Trophoblast cell (in vitro differentiated cells and primary cell): ENCODE measurements at regions not wholly inside any gene's neighbourhood (a gene's known extent, or its start where the extent isn't known, plus 50 kb on each side); places are given as distances from the start of the nearest gene placed in this dataset.

Experiments
- DNase-seq, 2 donors: peaks; one replicate each; pipeline ENCODE4 v3.0.0-alpha.2; 2016
- H2AFZ ChIP-seq: 2 replicates; pipeline ENCODE4 v1.6.1; 2013; ENCODE audit warnings: low read length, moderate library complexity, mild to moderate bottlenecking; ENCODE audit not compliant: insufficient read depth, poor library complexity
- H2AK5ac ChIP-seq: 2 replicates; pipeline ENCODE4 v1.6.1; 2013; ENCODE audit warnings: mild to moderate bottlenecking, low read length
- H2BK120ac ChIP-seq: 2 replicates; pipeline ENCODE4 v1.6.1; 2013; ENCODE audit warnings: low read length, mild to moderate bottlenecking, moderate library complexity; ENCODE audit not compliant: insufficient read depth, poor library complexity
- H2BK12ac ChIP-seq: 2 replicates; pipeline ENCODE4 v1.6.1; 2013; ENCODE audit warnings: mild to moderate bottlenecking, low read length, moderate library complexity
- H2BK5ac ChIP-seq: 2 replicates; pipeline ENCODE4 v1.6.1; 2013; ENCODE audit warnings: low read length, low read depth, moderate library complexity, mild to moderate bottlenecking; ENCODE audit not compliant: poor library complexity
- H3K14ac ChIP-seq: 2 replicates; pipeline ENCODE4 v1.6.1; 2013; ENCODE audit warnings: mild to moderate bottlenecking, low read length
- H3K18ac ChIP-seq: 2 replicates; pipeline ENCODE4 v1.6.1; 2013; ENCODE audit warnings: mild to moderate bottlenecking, low read length
- H3K23ac ChIP-seq: 2 replicates; pipeline ENCODE4 v1.6.1; 2013; ENCODE audit warnings: low read length
- H3K27ac ChIP-seq: 2 replicates; pipeline ENCODE4 v1.5.1; 2013; ENCODE audit warnings: low read depth, mild to moderate bottlenecking, inconsistent platforms, low read length, moderate library complexity
- H3K27me3 ChIP-seq: 2 replicates; pipeline ENCODE4 v1.6.1; 2013; ENCODE audit warnings: inconsistent platforms, mild to moderate bottlenecking, low read length, moderate library complexity; ENCODE audit not compliant: insufficient read depth
- H3K36me3 ChIP-seq, 2 experiments: 1 replicate in 1 of 2; 2 replicates in 1 of 2; pipeline ENCODE4 v1.6.1; 2013; ENCODE audit warnings: low read length in 2 of 2, mild to moderate bottlenecking in 2 of 2, moderate library complexity in 1 of 2; ENCODE audit not compliant: insufficient read depth in 2 of 2, control insufficient read depth in 1 of 2
- H3K4ac ChIP-seq: 2 replicates; pipeline ENCODE4 v1.6.1; 2013; ENCODE audit warnings: low read depth, mild to moderate bottlenecking, low read length, moderate library complexity
- H3K4me1 ChIP-seq, 2 experiments: 1 replicate in 1 of 2; 2 replicates in 1 of 2; pipeline ENCODE4 v1.6.1; 2013; ENCODE audit warnings: low read length in 2 of 2, mild to moderate bottlenecking in 2 of 2, moderate library complexity in 1 of 2; ENCODE audit not compliant: insufficient read depth in 2 of 2, control insufficient read depth in 1 of 2
- H3K4me2 ChIP-seq: 2 replicates; pipeline ENCODE4 v1.6.1; 2013; ENCODE audit warnings: inconsistent platforms, mild to moderate bottlenecking, low read length, moderate library complexity
- H3K4me3 ChIP-seq: 2 replicates; pipeline ENCODE4 v1.5.1; 2013; ENCODE audit warnings: mild to moderate bottlenecking, low read depth, low read length, inconsistent platforms
- H3K79me1 ChIP-seq: one replicate; pipeline ENCODE4 v1.6.1; 2013; ENCODE audit warnings: low read length
- H3K79me2 ChIP-seq: 2 replicates; pipeline ENCODE4 v1.6.1; 2013; ENCODE audit warnings: low read length, mild to moderate bottlenecking; ENCODE audit not compliant: control insufficient read depth, insufficient read depth, poor library complexity
- H3K9ac ChIP-seq: 2 replicates; pipeline ENCODE4 v1.6.1; 2013; ENCODE audit warnings: mild to moderate bottlenecking, low read length
- H3K9me3 ChIP-seq: 2 replicates; pipeline ENCODE4 v1.6.1; 2013; ENCODE audit warnings: low read depth, mild to moderate bottlenecking, control low read depth, inconsistent platforms, low read length; ENCODE audit not compliant: insufficient read depth
- H4K12ac ChIP-seq: 2 replicates; pipeline ENCODE4 v1.6.1; 2013; ENCODE audit warnings: low read depth, mild to moderate bottlenecking, low read length, moderate library complexity
- H4K8ac ChIP-seq: 2 replicates; pipeline ENCODE4 v1.6.1; 2013; ENCODE audit warnings: low read depth, mild to moderate bottlenecking, low read length, moderate library complexity
- H4K91ac ChIP-seq: one replicate; pipeline ENCODE4 v1.6.1; 2013; ENCODE audit warnings: low read depth, mild to moderate bottlenecking, low read length, moderate library complexity
- whole genome bisulfite sequencing: extraction: QIAGEN DNeasy Blood & Tissue Kit; methylation state at CpG from one replicate; pipeline ENCODE4 v1.1.7; 2013; ENCODE audit warnings: missing lambda C conversion rate; ENCODE audit not compliant: insufficient read length, insufficient coverage; ENCODE audit errors: extremely low coverage; 5-methylcytosine and 5-hydroxymethylcytosine counted together

- H3K4me2 ChIP-seq, result no peak overlapping the region
- no CpG with 5 or more reads among the region's 8 CpGs for WGBS
- no peak overlapping the region for H2BK12ac ChIP-seq
- no peak overlapping the region for H4K91ac ChIP-seq
- no peak overlapping the region for H2BK120ac ChIP-seq
- no peak overlapping the region for H2AK5ac ChIP-seq
- H4K8ac ChIP-seq, result no peak overlapping the region
- H2BK5ac ChIP-seq, result no peak overlapping the region
- no peak overlapping the region for H3K27ac ChIP-seq
- H3K27me3 ChIP-seq, result no peaks in the 10 kb centered on the region
- H3K9me3 ChIP-seq, result peaks cover 2% of the 10 kb centered on the region
- no peak overlapping the region for H3K23ac ChIP-seq
- H3K36me3 ChIP-seq, result no peaks in the 10 kb centered on the region
- H3K4me1 ChIP-seq, result no peaks in the 10 kb centered on the region
- H3K79me2 ChIP-seq, result no peaks in the 10 kb centered on the region
- no peak overlapping the region for H3K9ac ChIP-seq
- H2AFZ ChIP-seq, result no peak overlapping the region
- no peak overlapping the region for H3K14ac ChIP-seq
- no peaks in the 10 kb centered on the region for H3K79me1 ChIP-seq
- H4K12ac ChIP-seq, result no peak overlapping the region
- H3K18ac ChIP-seq, result no peak overlapping the region
- H3K4ac ChIP-seq, result no peak overlapping the region
- no peak overlapping the region for H3K4me3 ChIP-seq
- DNase-seq, result no peak
Observed at GRCh38 chr11:24357620-24358410, 139.0 kb upstream of the LUZP2 start.

GRCh38 chr11:24372491-24372890 lies 124.4 kb upstream of the LUZP2 start:
- no peaks in the 10 kb centered on the region for H3K4me1 ChIP-seq
- H3K4me2 ChIP-seq, result no peak overlapping the region
- H3K4me3 ChIP-seq, result no peak overlapping the region
- H4K12ac ChIP-seq, result no peak overlapping the region
- no peak overlapping the region for H3K23ac ChIP-seq
- DNase-seq, result no peak
- no peak overlapping the region for H4K91ac ChIP-seq
- H3K14ac ChIP-seq, result no peak overlapping the region
- no peak overlapping the region for H2AK5ac ChIP-seq
- no peak overlapping the region for H4K8ac ChIP-seq
- H2BK5ac ChIP-seq, result no peak overlapping the region
- H2AFZ ChIP-seq, result no peak overlapping the region
- H2BK120ac ChIP-seq, result no peak overlapping the region
- H3K18ac ChIP-seq, result no peak overlapping the region
- H3K36me3 ChIP-seq, result no peaks in the 10 kb centered on the region
- H3K79me2 ChIP-seq, result no peaks in the 10 kb centered on the region
- H3K27ac ChIP-seq, result no peak overlapping the region
- no CpG with 5 or more reads among the region's 1 CpG for WGBS
- H3K79me1 ChIP-seq, result no peaks in the 10 kb centered on the region
- H2BK12ac ChIP-seq, result no peak overlapping the region
- H3K9ac ChIP-seq, result no peak overlapping the region
- no peak overlapping the region for H3K4ac ChIP-seq
- no peaks in the 10 kb centered on the region for H3K27me3 ChIP-seq
- H3K9me3 ChIP-seq, result no peaks in the 10 kb centered on the region

- Histone ChIP-seq H3K4me1 (no peaks in the 10 kb centered on the region), H3K27ac (no peak overlapping the region), H3K9me3 (no peaks in the 10 kb centered on the region), H2BK5ac (no peak overlapping the region), H2BK12ac (no peak overlapping the region), H3K27me3 (no peaks in the 10 kb centered on the region), H3K79me2 (no peaks in the 10 kb centered on the region), H3K4ac (no peak overlapping the region), H2AFZ (no peak overlapping the region), H2AK5ac (no peak overlapping the region), H3K23ac (no peak overlapping the region), H4K91ac (no peak overlapping the region), H3K14ac (no peak overlapping the region), H3K4me3 (no peak overlapping the region), H3K36me3 (no peaks in the 10 kb centered on the region), H3K18ac (no peak overlapping the region), H2BK120ac (no peak overlapping the region), H4K12ac (no peak overlapping the region), H4K8ac (no peak overlapping the region), H3K4me2 (no peak overlapping the region), H3K79me1 (no peaks in the 10 kb centered on the region), H3K9ac (no peak overlapping the region)
- DNase-seq, result no peak
- no CpG with 5 or more reads among the region's 1 CpG for WGBS
Observed at GRCh38 chr11:24373516-24373915, 123.3 kb upstream of the LUZP2 start.

DNA sequence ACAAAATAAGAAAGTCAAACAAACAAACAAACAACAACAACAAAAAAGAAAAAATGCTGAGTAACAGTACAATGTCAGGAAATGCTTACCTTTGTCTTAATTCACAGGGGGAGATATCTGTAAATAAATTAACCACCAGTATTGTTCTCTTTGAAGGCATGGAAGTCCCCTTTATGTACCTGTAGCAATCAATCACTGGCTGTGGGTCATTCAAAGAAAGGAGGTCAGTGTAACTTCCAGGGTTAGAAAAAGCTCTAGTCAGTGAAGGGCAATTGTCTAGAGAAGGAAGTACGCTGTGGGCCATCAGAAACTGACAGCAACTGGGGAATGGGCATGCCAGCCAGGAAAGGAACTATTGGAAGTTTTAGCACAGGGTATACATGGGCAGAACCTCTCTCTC lies 121.5 kb upstream of the LUZP2 start:
- H3K4me2 ChIP-seq, result no peak overlapping the region
- no peak overlapping the region for H3K9ac ChIP-seq
- H3K27me3 ChIP-seq, result no peaks in the 10 kb centered on the region
- no peak overlapping the region for H2AK5ac ChIP-seq
- no peak overlapping the region for H3K18ac ChIP-seq
- no peak overlapping the region for H2BK120ac ChIP-seq
- H3K79me2 ChIP-seq, result no peaks in the 10 kb centered on the region
- H3K4me1 ChIP-seq, result no peaks in the 10 kb centered on the region
- H4K12ac ChIP-seq, result no peak overlapping the region
- H3K23ac ChIP-seq, result no peak overlapping the region
- H4K91ac ChIP-seq, result no peak overlapping the region
- H3K36me3 ChIP-seq, result no peaks in the 10 kb centered on the region
- no peak overlapping the region for H2BK5ac ChIP-seq
- no peak overlapping the region for H4K8ac ChIP-seq
- no peak overlapping the region for H2AFZ ChIP-seq
- H2BK12ac ChIP-seq, result no peak overlapping the region
- no peak overlapping the region for H3K27ac ChIP-seq
- no CpG with 5 or more reads among the region's 1 CpG for WGBS
- no peaks in the 10 kb centered on the region for H3K9me3 ChIP-seq
- no peak overlapping the region for H3K4ac ChIP-seq
- DNase-seq, result no peak
- H3K79me1 ChIP-seq, result no peaks in the 10 kb centered on the region
- H3K14ac ChIP-seq, result no peak overlapping the region
- no peak overlapping the region for H3K4me3 ChIP-seq
